Osteoblast (primary cell): ENCODE measurements at regions not wholly inside any gene's neighbourhood (a gene's known extent, or its start where the extent isn't known, plus 50 kb on each side); places are given as distances from the start of the nearest gene placed in this dataset.

Experiments
- DNase-seq: peaks from one replicate; pipeline ENCODE4 v3.0.0; 2011; ENCODE audit warnings: low spot score, mixed read lengths; ENCODE audit not compliant: insufficient read length; ENCODE audit errors: missing footprints
- H2AFZ ChIP-seq: 2 replicates; pipeline ENCODE4 v1.6.0; 2011; ENCODE audit warnings: mild to moderate bottlenecking, low read length
- H3K27ac ChIP-seq: 2 replicates; pipeline ENCODE4 v1.5.1; 2011; ENCODE audit warnings: mild to moderate bottlenecking, low read depth, low read length, moderate library complexity
- H3K27me3 ChIP-seq: 2 replicates; pipeline ENCODE4 v1.6.0; 2012; ENCODE audit warnings: mild to moderate bottlenecking, control low read depth, inconsistent platforms, low read length, moderate library complexity; ENCODE audit not compliant: insufficient read depth
- H3K36me3 ChIP-seq: 2 replicates; pipeline ENCODE4 v1.5.1; 2011; ENCODE audit warnings: mild to moderate bottlenecking, low read length, control low read depth, moderate library complexity; ENCODE audit not compliant: insufficient read depth
- H3K4me1 ChIP-seq: 2 replicates; pipeline ENCODE4 v1.5.1; 2011; ENCODE audit warnings: mild to moderate bottlenecking, low read length, control low read depth, moderate library complexity; ENCODE audit not compliant: insufficient read depth
- H3K4me2 ChIP-seq: 2 replicates; pipeline ENCODE4 v1.6.0; 2011; ENCODE audit warnings: mild to moderate bottlenecking, low read length; ENCODE audit not compliant: insufficient read depth
- H3K4me3 ChIP-seq: fragments of 200-600 bp; sonication (generic); 3 replicates; pipeline ENCODE4 v1.5.1; 2012; ENCODE audit warnings: mild to moderate bottlenecking, low read length, inconsistent platforms; ENCODE audit not compliant: insufficient read depth
- H3K79me2 ChIP-seq: 2 replicates; pipeline ENCODE4 v1.6.0; 2012; ENCODE audit warnings: mild to moderate bottlenecking, low read length, control low read depth, inconsistent platforms; ENCODE audit not compliant: insufficient read depth
- H3K9me3 ChIP-seq: 2 replicates; pipeline ENCODE4 v1.5.1; 2011; ENCODE audit warnings: low read depth, low read length, control low read depth
- H4K20me1 ChIP-seq: 2 replicates; pipeline ENCODE4 v1.6.0; 2012; ENCODE audit warnings: mild to moderate bottlenecking, low read length, control low read depth; ENCODE audit not compliant: insufficient read depth
- CTCF ChIP-seq: IDR thresholded peaks from 2 replicates; pipeline ENCODE4 v1.5.1; 2011; ENCODE audit warnings: mild to moderate bottlenecking, low read depth, low read length, moderate library complexity; ENCODE audit errors: extremely low read depth

- Histone ChIP-seq H3K4me1 (no peaks in the 10 kb centered on the region), H3K4me3 (no peak overlapping the region), H3K36me3 (no peaks in the 10 kb centered on the region), H3K79me2 (no peaks in the 10 kb centered on the region), H3K27me3 (no peaks in the 10 kb centered on the region), H4K20me1 (no peaks in the 10 kb centered on the region), H3K9me3 (no peaks in the 10 kb centered on the region), H3K4me2 (no peak overlapping the region), H3K27ac (no peak overlapping the region), H2AFZ (no peak overlapping the region)
- TF ChIP-seq CTCF: no peak
- DNase-seq: no peak
Measured at GRCh38 chr10:130997267-130998045, 314.1 kb downstream of the TCERG1L start.

GRCh38 chr10:130998046-130998435, 313.5 kb downstream of the TCERG1L start:
- no peaks in the 10 kb centered on the region for H4K20me1 ChIP-seq
- no peak overlapping the region for H3K27ac ChIP-seq
- H3K4me2 ChIP-seq: no peak overlapping the region
- no peak for TF ChIP-seq CTCF
- no peaks in the 10 kb centered on the region for H3K4me1 ChIP-seq
- H3K9me3 ChIP-seq: no peaks in the 10 kb centered on the region
- no peak overlapping the region for H2AFZ ChIP-seq
- no peaks in the 10 kb centered on the region for H3K27me3 ChIP-seq
- DNase-seq: no peak
- no peaks in the 10 kb centered on the region for H3K36me3 ChIP-seq
- no peak overlapping the region for H3K4me3 ChIP-seq
- no peaks in the 10 kb centered on the region for H3K79me2 ChIP-seq

- no peaks in the 10 kb centered on the region for H3K27me3 ChIP-seq
- no peaks in the 10 kb centered on the region for H3K36me3 ChIP-seq
- H3K9me3 ChIP-seq: no peaks in the 10 kb centered on the region
- H3K79me2 ChIP-seq: no peaks in the 10 kb centered on the region
- no peaks in the 10 kb centered on the region for H4K20me1 ChIP-seq
- no peak for DNase-seq
- H3K4me2 ChIP-seq: no peak overlapping the region
- no peak overlapping the region for H2AFZ ChIP-seq
- H3K4me1 ChIP-seq: no peaks in the 10 kb centered on the region
- no peak overlapping the region for H3K27ac ChIP-seq
- no peak overlapping the region for H3K4me3 ChIP-seq
- no peak for TF ChIP-seq CTCF
Measured at GRCh38 chr10:130998642-130999041, 312.9 kb downstream of the TCERG1L start.

- Histone ChIP-seq H4K20me1 (no peaks in the 10 kb centered on the region), H3K27me3 (no peaks in the 10 kb centered on the region), H3K9me3 (no peaks in the 10 kb centered on the region), H2AFZ (no peak overlapping the region), H3K4me1 (no peaks in the 10 kb centered on the region), H3K4me2 (no peak overlapping the region), H3K79me2 (no peaks in the 10 kb centered on the region), H3K36me3 (no peaks in the 10 kb centered on the region), H3K27ac (no peak overlapping the region), H3K4me3 (no peak overlapping the region)
- no peak for DNase-seq
- TF ChIP-seq CTCF: no peak
Measured at GRCh38 chr10:130999376-131000202, 311.9 kb downstream of the TCERG1L start.
